D721Med (cell line): ENCODE measurements at regions not wholly inside any gene's neighbourhood (a gene's known extent, or its start where the extent isn't known, plus 50 kb on each side); places are given as distances from the start of the nearest gene placed in this dataset.

Experiments
- DNase-seq: peaks from one replicate; pipeline ENCODE4 v3.0.0; 2011; ENCODE audit warnings: low spot score; ENCODE audit not compliant: insufficient read length
- FAIRE-seq: peaks from 2 replicates; lab custom pipeline; 2011; peaks lifted over from hg19 to GRCh38; lab: Jason Lieb, UNC
- CTCF ChIP-seq: IDR thresholded peaks from 2 replicates; pipeline ENCODE4 v1.5.1; 2012; ENCODE audit warnings: mild to moderate bottlenecking, control low read depth; ENCODE audit not compliant: insufficient read depth; ENCODE audit errors: missing control alignments

DNA sequence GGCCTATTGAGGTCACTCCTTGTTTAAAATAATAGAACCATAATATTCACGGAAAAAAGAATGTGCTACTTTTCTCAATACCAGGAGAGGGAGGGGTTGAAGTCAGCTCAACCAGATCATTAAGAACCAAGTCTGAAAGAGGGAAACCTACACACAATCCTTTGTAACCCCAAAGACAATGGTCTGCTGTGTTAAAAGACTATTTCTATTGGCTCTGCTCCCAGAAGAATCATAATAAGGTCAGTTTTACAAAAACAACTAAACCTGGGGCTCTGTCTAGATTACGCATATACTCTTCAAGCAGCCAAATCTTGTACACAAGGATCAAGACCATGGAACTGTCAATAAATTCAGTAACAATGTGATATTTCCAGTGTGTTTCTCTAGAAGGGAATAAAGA lies 177.2 kb upstream of the CRIM1 start:
- DNase-seq: no peak
- no peak for FAIRE-seq
- no peak for TF ChIP-seq CTCF

DNA sequence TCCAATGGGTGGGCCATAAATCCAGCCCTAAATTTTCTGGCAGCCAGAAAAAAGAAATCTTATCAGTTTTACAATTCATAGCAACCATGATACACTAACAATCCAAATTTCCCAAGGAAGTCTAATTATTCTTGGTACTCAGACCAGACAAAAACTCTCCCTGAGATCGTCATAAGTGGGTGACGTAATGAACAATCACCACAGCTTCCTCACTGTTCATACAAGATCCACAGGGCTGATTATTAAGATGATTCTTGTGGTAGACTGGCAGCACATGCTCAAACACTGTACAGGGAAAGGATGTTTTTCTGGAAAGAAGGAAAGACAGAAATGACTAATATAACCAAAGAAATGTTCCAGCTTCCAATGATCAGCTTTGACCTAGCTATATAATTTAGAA lies 178.3 kb upstream of the CRIM1 start:
- DNase-seq (no peak), FAIRE-seq (no peak)
- no peak for TF ChIP-seq CTCF

GRCh38 chr2:36174920-36175319 lies 180.7 kb upstream of the CRIM1 start:
- FAIRE-seq: no peak
- TF ChIP-seq CTCF: no peak

GRCh38 chr2:36173760-36174404 lies 181.7 kb upstream of the CRIM1 start:
- no peak for FAIRE-seq
- TF ChIP-seq CTCF: no peak
- no peak for DNase-seq

More at GRCh38 chr2:36174920-36175319, 180.7 kb upstream of the CRIM1 start:
- DNase-seq: no peak

GRCh38 chr2:36172824-36173223 lies 182.8 kb upstream of the CRIM1 start:
- FAIRE-seq: no peak
- no peak for TF ChIP-seq CTCF
- DNase-seq: no peak

GRCh38 chr2:36170805-36171204 lies 184.8 kb upstream of the CRIM1 start:
- TF ChIP-seq CTCF: no peak
- DNase-seq (no peak), FAIRE-seq (no peak)

- DNase-seq (no peak), FAIRE-seq (no peak)
- no peak for TF ChIP-seq CTCF
Observed at GRCh38 chr2:36169843-36170242, 185.7 kb upstream of the CRIM1 start.
